PFSK-1 (cell line): ENCODE measurements at regions not wholly inside any gene's neighbourhood (a gene's known extent, or its start where the extent isn't known, plus 50 kb on each side); places are given as distances from the start of the nearest gene placed in this dataset.

Experiments used
- FOXP2 ChIP-seq: optimal IDR thresholded peaks from 2 replicates; pipeline ENCODE3; 2011; ENCODE audit warnings: borderline replicate concordance, control low read depth, inconsistent platforms; ENCODE audit not compliant: insufficient read depth; ENCODE audit errors: extremely low read length, extremely low read depth
- POLR2AphosphoS5 ChIP-seq: IDR thresholded peaks from 2 replicates; pipeline ENCODE4 v1.6.1; 2012; ENCODE audit warnings: low read depth, mild to moderate bottlenecking, control low read depth, low read length, moderate library complexity
- SIN3A ChIP-seq: IDR thresholded peaks from 2 replicates; pipeline ENCODE4 v1.6.1; 2012; ENCODE audit warnings: mild to moderate bottlenecking, low read length, moderate library complexity, borderline replicate concordance; ENCODE audit not compliant: insufficient read depth
- TAF1 ChIP-seq: IDR thresholded peaks from 2 replicates; pipeline ENCODE4 v1.6.1; 2012; ENCODE audit warnings: low read length, control low read depth, borderline replicate concordance; ENCODE audit not compliant: insufficient read depth
- TF ChIP-seq, protein P1 (sequence below), 2 experiments: IDR thresholded peaks; 2 replicates each; pipeline versions ENCODE4 v1.6.1 to v1.8.0; 2011 to 2012; ENCODE audit warnings: low read depth in 2 of 2, low read length in 2 of 2, control low read depth in 1 of 2, inconsistent platforms in 1 of 2, mild to moderate bottlenecking in 1 of 2, moderate library complexity in 1 of 2; ENCODE audit not compliant: insufficient read depth in 1 of 2

DNA sequence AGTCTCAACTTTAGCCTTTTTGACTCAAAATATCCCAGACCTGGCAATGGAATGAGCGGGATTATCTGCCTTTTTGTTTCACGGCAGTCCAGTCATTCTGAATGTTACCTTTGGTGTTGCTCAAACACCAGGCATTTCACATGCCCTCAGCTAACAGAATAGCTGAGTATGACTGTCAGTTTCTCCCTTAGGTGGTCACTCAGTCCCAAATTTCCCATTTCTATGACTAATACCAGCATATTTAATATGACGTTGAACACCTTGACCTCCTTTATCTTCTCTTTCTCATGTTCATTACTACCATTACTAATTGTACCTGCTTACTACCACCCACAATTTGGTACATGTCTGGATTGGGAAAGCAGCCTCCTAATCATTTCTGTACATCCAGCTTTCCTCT lies 65.2 kb downstream of the EDN1 start:
- TF ChIP-seq, protein P1, sequence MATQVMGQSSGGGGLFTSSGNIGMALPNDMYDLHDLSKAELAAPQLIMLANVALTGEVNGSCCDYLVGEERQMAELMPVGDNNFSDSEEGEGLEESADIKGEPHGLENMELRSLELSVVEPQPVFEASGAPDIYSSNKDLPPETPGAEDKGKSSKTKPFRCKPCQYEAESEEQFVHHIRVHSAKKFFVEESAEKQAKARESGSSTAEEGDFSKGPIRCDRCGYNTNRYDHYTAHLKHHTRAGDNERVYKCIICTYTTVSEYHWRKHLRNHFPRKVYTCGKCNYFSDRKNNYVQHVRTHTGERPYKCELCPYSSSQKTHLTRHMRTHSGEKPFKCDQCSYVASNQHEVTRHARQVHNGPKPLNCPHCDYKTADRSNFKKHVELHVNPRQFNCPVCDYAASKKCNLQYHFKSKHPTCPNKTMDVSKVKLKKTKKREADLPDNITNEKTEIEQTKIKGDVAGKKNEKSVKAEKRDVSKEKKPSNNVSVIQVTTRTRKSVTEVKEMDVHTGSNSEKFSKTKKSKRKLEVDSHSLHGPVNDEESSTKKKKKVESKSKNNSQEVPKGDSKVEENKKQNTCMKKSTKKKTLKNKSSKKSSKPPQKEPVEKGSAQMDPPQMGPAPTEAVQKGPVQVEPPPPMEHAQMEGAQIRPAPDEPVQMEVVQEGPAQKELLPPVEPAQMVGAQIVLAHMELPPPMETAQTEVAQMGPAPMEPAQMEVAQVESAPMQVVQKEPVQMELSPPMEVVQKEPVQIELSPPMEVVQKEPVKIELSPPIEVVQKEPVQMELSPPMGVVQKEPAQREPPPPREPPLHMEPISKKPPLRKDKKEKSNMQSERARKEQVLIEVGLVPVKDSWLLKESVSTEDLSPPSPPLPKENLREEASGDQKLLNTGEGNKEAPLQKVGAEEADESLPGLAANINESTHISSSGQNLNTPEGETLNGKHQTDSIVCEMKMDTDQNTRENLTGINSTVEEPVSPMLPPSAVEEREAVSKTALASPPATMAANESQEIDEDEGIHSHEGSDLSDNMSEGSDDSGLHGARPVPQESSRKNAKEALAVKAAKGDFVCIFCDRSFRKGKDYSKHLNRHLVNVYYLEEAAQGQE (IDR thresholded peaks at IDR 0.05; ENCODE audit: insufficient read depth in 1 of 2, low read depth in 2 of 2, low read length in 2 of 2) = no peak
- TF ChIP-seq POLR2AphosphoS5 (no peak), SIN3A (no peak), FOXP2 (no peak), TAF1 (no peak)

DNA sequence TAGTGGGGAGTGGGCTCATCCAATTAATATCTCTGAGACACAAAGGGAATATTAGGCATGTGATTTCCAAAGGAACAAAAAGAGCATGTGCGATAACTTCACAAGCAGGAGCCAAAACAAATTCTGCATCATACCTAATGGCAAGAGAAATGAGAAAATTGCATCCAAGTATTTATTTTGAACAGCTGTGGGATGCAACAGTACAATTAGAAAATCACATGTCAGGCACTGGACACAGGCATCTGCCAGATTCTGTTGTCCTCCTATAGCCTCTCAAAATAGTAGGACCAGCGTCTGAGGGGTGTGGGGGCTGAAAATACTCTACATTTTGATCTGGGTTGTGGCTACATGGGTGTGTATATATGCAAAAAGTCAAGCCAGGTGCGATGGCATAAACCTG lies 66.3 kb downstream of the EDN1 start:
- TF ChIP-seq FOXP2 (no peak), TAF1 (no peak), SIN3A (no peak), POLR2AphosphoS5 (no peak)
- TF ChIP-seq, protein P1 (IDR thresholded peaks at IDR 0.05; ENCODE audit: insufficient read depth in 1 of 2, low read depth in 2 of 2, low read length in 2 of 2) = no peak

DNA sequence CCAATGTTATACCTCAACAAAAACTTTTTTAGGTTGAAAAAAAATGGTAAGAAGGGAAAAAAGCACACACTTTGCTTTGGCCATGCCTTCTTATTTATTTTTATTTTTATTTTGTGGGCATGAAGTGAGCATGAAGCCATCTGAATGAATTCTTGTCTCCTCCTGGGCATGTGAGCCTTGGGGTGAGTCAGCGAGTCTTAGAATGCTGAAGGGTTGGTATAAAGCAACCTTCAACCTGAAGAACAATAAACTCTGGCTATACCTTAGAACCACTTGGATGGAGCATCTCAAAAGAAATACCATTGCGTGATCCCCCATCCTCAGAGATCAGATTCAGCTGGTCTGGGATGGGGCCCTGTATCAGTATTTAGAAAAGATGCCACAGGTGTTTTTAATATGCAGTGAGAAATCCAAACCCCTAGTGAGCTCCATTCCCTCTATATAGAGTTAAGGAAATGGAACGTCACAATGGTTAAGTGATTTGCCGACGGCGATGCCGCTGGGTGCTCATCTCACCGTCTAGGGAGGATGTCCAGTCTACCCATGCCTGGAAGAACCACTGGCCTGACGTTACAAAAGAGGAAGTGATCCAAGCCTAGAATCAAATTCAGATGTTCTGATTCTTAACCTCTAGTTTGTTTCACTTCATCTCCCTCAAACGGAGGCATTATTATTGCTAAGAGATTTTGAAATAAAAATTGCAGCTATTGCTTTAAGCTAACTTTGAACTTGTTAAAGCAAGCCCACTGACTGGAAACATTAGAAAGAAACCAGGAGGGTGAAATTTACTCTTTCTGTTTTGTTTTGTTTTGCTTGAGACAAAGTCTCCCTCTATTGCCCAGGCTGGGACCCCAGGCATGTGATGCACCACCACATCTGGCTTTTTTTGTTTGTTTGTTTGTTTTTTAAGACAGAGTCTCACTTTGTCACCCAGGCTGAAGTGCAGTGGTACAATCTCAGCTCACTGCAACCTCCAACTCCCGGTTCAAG lies 67.1 kb downstream of the EDN1 start:
- TF ChIP-seq POLR2AphosphoS5 = no peak
- TF ChIP-seq SIN3A = no peak
- TF ChIP-seq, protein P1 (IDR thresholded peaks at IDR 0.05; ENCODE audit: insufficient read depth in 1 of 2, low read depth in 2 of 2, low read length in 2 of 2) = no peak
- no peak for TF ChIP-seq TAF1
- TF ChIP-seq FOXP2 = no peak

DNA sequence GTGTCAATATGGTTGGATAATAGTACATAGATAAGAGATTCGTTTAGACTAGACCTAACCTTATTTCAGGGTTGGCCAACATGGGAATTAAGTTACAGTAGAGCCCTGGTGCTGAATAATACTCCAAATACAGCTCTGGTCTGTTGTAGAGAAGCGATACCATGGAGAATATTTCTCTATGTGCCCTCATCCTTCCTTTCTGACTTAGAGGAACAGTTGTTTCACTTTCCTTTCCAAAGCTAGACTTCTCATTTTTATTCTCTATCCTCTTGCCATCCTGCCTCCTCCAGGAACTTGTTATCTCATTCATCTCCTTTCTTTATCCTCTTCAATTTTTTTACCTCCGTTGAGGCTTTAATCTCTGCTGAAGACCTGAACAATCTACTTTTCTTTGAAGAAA lies 68.9 kb downstream of the EDN1 start:
- TF ChIP-seq TAF1 (no peak), POLR2AphosphoS5 (no peak), SIN3A (no peak), FOXP2 (no peak)
- TF ChIP-seq, protein P1 (IDR thresholded peaks at IDR 0.05; ENCODE audit: insufficient read depth in 1 of 2, low read depth in 2 of 2, low read length in 2 of 2) = no peak
